HuH-7 (cell line): ENCODE measurements at regions not wholly inside any gene's neighbourhood (a gene's known extent, or its start where the extent isn't known, plus 50 kb on each side); places are given as distances from the start of the nearest gene placed in this dataset.

ENCODE experiments used
- DNase-seq: peaks from one replicate; pipeline ENCODE4 v3.0.0; 2011; ENCODE audit warnings: low spot score

- DNase-seq: peak; percentile 32
Observed at GRCh38 chr2:103959174-103960128, 894.5 kb upstream of the POU3F3 start.

GRCh38 chr2:103960129-103960513, 893.8 kb upstream of the POU3F3 start:
- no peak for DNase-seq

GRCh38 chr2:103960951-103961350, 893.0 kb upstream of the POU3F3 start:
- DNase-seq: no peak

GRCh38 chr2:103961862-103962261, 892.1 kb upstream of the POU3F3 start:
- no peak for DNase-seq

- DNase-seq: no peak
Observed at GRCh38 chr2:103962670-103963069, 891.2 kb upstream of the POU3F3 start.

- DNase-seq: no peak
Observed at GRCh38 chr2:103963146-103963725, 890.7 kb upstream of the POU3F3 start.

- DNase-seq: no peak
Observed at GRCh38 chr2:103977241-103977640, 876.7 kb upstream of the POU3F3 start.

- DNase-seq: no peak
Observed at GRCh38 chr2:103977668-103978067, 876.2 kb upstream of the POU3F3 start.

- DNase-seq: no peak
Observed at GRCh38 chr2:103980401-103980800, 873.5 kb upstream of the POU3F3 start.

- no peak for DNase-seq
Observed at GRCh38 chr2:103982691-103983090, 871.2 kb upstream of the POU3F3 start.

- DNase-seq: no peak
Observed at GRCh38 chr2:103986001-103986400, 867.9 kb upstream of the POU3F3 start.

GRCh38 chr2:103991591-103991990, 862.3 kb upstream of the POU3F3 start:
- peak; percentile 8 for DNase-seq

- no peak for DNase-seq
Observed at GRCh38 chr2:104004821-104005220, 849.1 kb upstream of the POU3F3 start.

GRCh38 chr2:104016801-104017200, 837.1 kb upstream of the POU3F3 start:
- DNase-seq: no peak

GRCh38 chr2:104023306-104023705, 830.6 kb upstream of the POU3F3 start:
- no peak for DNase-seq

- DNase-seq: no peak
Observed at GRCh38 chr2:104023765-104024164, 830.1 kb upstream of the POU3F3 start.

GRCh38 chr2:104025295-104025694, 828.6 kb upstream of the POU3F3 start:
- no peak for DNase-seq

GRCh38 chr2:104026725-104027124, 827.2 kb upstream of the POU3F3 start:
- no peak for DNase-seq

GRCh38 chr2:104027321-104027720, 826.6 kb upstream of the POU3F3 start:
- no peak for DNase-seq

- no peak for DNase-seq
Observed at GRCh38 chr2:104028061-104028460, 825.9 kb upstream of the POU3F3 start.

GRCh38 chr2:104033399-104033798, 820.5 kb upstream of the POU3F3 start:
- DNase-seq: no peak

- DNase-seq: no peak
Observed at GRCh38 chr2:104040771-104041170, 813.1 kb upstream of the POU3F3 start.

GRCh38 chr2:104041351-104041750, 812.6 kb upstream of the POU3F3 start:
- no peak for DNase-seq

- DNase-seq: no peak
Observed at GRCh38 chr2:104043864-104044263, 810.1 kb upstream of the POU3F3 start.
